Activated CD8-positive, alpha-beta T cell treated with anti-CD3 and anti-CD28 coated beads, Interleukin-2, amount 10 ng/mL, durations not matched to agents 7 days and 5 days (primary cell): ENCODE measurements at regions not wholly inside any gene's neighbourhood (a gene's known extent, or its start where the extent isn't known, plus 50 kb on each side); places are given as distances from the start of the nearest gene placed in this dataset.
"Not testable (repeated sequence)": the region's sequence is repeated elsewhere in the genome, so short reads cannot be mapped to it uniquely, and the experiment has no call there.

Source experiments
- ATAC-seq: fragments of 150-1000 bp; cut with Tn5 transposase; one replicate; pipeline ENCODE4 v1.10.0; 2021; ENCODE audit warnings: moderate library complexity
- CTCF ChIA-PET: fragments of 350-600 bp; sonication (Branson Sonifier 250); formaldehyde crosslinking; loops from one replicate; lab custom pipeline; 2021; ENCODE audit warnings: antibody characterized with exemption; lab: Charles Lee
- POLR2A ChIA-PET: fragments of 350-600 bp; sonication (Branson Sonifier 250); formaldehyde crosslinking; loops from one replicate; lab custom pipeline; 2021; ENCODE audit warnings: antibody characterized with exemption; lab: Charles Lee
- DNase-seq: peaks from one replicate; pipeline ENCODE4 v3.0.0-alpha.2; 2020
- H3K27ac Mint-ChIP-seq: one replicate; pipeline ENCODE4 v1.8.0; 2021; ENCODE audit warnings: mild to moderate bottlenecking, mixed read lengths
- H3K27me3 Mint-ChIP-seq: one replicate; pipeline ENCODE4 v1.8.0; 2021; ENCODE audit warnings: low read depth, mixed read lengths
- H3K36me3 Mint-ChIP-seq: one replicate; pipeline ENCODE4 v1.8.0; 2021; ENCODE audit warnings: low read depth, mixed read lengths
- H3K4me1 Mint-ChIP-seq: one replicate; pipeline ENCODE4 v1.8.0; 2021; ENCODE audit warnings: low read depth, mixed read lengths
- H3K4me3 Mint-ChIP-seq: one replicate; pipeline ENCODE4 v1.8.0; 2021; ENCODE audit warnings: mild to moderate bottlenecking, mixed read lengths
- H3K9me3 Mint-ChIP-seq: one replicate; pipeline ENCODE4 v1.8.0; 2022; ENCODE audit warnings: mixed read lengths; ENCODE audit not compliant: insufficient read depth

DNA sequence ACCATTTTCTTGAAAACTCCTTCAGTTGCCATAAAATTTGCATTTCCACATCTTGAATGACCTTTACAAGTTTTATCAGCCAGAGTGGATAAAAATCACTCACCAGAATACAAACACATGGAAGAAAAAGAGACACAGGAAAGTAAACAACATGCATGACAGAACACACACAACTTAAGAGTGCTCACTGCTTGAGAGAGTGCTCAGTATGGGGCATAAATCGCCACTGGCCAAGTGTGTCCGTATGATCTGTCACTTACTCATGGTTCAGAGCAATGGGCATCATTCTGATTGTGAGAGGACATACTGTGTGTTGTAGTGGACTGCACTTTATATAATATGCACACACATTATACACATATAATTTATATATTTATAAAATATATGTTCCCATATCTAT is 155.6 kb upstream of the NTRK2 start:
- Mint-ChIP-seq H3K27me3 (no peaks in the 10 kb centered on the region), H3K36me3 (no peaks in the 10 kb centered on the region), H3K4me1 (no peaks in the 10 kb centered on the region), H3K4me3 (no peak overlapping the region), H3K9me3 (no peaks in the 10 kb centered on the region), H3K27ac (no peak overlapping the region)
- ATAC-seq (no peak), DNase-seq (no peak)
- ChIA-PET POLR2A (no interaction called here), CTCF (no interaction called here)

DNA sequence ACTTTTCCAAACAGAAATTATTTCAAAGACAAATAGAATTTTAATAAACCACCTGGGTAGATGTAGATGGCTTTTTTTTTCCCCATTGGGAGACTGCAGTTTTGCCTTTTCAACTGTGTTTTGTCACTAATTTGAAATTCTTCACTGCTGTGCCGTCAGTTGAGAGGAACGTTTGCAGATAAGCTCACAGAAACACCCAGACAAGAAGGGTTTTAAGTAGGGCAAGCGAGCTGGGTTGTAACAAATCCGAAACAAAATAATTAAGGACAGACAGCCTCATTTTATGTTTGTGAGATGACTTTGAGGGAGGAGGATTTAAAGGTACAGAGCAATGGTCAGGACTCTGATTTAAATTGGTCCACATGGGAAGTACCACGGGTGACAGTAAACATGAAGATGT is 155.1 kb upstream of the NTRK2 start:
- Mint-ChIP-seq H3K36me3 (no peaks in the 10 kb centered on the region), H3K9me3 (no peaks in the 10 kb centered on the region), H3K4me1 (no peaks in the 10 kb centered on the region), H3K27ac (no peak overlapping the region), H3K4me3 (no peak overlapping the region), H3K27me3 (no peaks in the 10 kb centered on the region)
- ChIA-PET CTCF (no interaction called here), POLR2A (no interaction called here)
- DNase-seq (no peak), ATAC-seq (no peak)

GRCh38 chr9:84517026-84517425 is 152.5 kb upstream of the NTRK2 start:
- DNase-seq (no peak), ATAC-seq (no peak)
- H3K27ac Mint-ChIP-seq, result no peak overlapping the region
- CTCF ChIA-PET, result no interaction called here
- H3K4me1 Mint-ChIP-seq, result no peaks in the 10 kb centered on the region
- H3K4me3 Mint-ChIP-seq, result no peak overlapping the region
- no peaks in the 10 kb centered on the region for H3K36me3 Mint-ChIP-seq
- H3K9me3 Mint-ChIP-seq, result no peaks in the 10 kb centered on the region
- POLR2A ChIA-PET, result no interaction called here
- H3K27me3 Mint-ChIP-seq, result no peaks in the 10 kb centered on the region

GRCh38 chr9:84519413-84519812 is 150.1 kb upstream of the NTRK2 start:
- ATAC-seq, result no peak
- DNase-seq, result no peak
- no peak overlapping the region for H3K4me3 Mint-ChIP-seq
- H3K36me3 Mint-ChIP-seq, result no peaks in the 10 kb centered on the region
- H3K27ac Mint-ChIP-seq, result no peak overlapping the region
- no peaks in the 10 kb centered on the region for H3K4me1 Mint-ChIP-seq
- H3K27me3 Mint-ChIP-seq, result no peaks in the 10 kb centered on the region
- H3K9me3 Mint-ChIP-seq, result no peaks in the 10 kb centered on the region
- ChIA-PET POLR2A (no interaction called here), CTCF (no interaction called here)

GRCh38 chr9:84521208-84521607 is 148.3 kb upstream of the NTRK2 start:
- ATAC-seq, result no peak
- H3K9me3 Mint-ChIP-seq, result peaks cover 6% of the 10 kb centered on the region
- no peak overlapping the region for H3K27ac Mint-ChIP-seq
- H3K4me3 Mint-ChIP-seq, result no peak overlapping the region
- CTCF ChIA-PET, result no interaction called here
- H3K36me3 Mint-ChIP-seq, result no peaks in the 10 kb centered on the region
- POLR2A ChIA-PET, result no interaction called here
- no peaks in the 10 kb centered on the region for H3K27me3 Mint-ChIP-seq
- no peak for DNase-seq
- no peaks in the 10 kb centered on the region for H3K4me1 Mint-ChIP-seq

DNA sequence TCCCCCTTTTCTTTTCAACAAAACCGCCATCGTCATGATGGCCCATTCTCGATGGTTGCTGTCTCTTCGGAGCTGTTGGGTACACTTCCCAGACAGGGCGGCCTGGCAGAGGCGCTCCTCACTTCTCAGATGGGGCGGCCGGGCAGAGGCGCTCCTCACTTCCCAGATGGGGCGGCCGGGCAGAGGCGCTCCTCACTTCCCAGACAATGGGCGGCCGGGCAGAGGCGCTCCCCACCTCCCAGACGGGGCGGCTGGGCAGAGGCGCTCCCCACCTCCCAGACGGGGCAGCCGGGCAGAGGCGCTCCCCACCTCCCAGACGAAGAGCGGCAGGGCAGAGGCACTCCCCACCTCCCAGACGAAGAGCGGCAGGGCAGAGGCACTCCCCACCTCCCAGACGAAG is 143.3 kb upstream of the NTRK2 start:
- ATAC-seq, POLR2A ChIA-PET, H3K36me3 Mint-ChIP-seq, H3K4me3 Mint-ChIP-seq, H3K4me1 Mint-ChIP-seq, H3K27me3 Mint-ChIP-seq, DNase-seq, H3K27ac Mint-ChIP-seq, CTCF ChIA-PET: not testable (repeated sequence)
- H3K9me3 Mint-ChIP-seq, result peaks cover 19% of the 10 kb centered on the region

DNA sequence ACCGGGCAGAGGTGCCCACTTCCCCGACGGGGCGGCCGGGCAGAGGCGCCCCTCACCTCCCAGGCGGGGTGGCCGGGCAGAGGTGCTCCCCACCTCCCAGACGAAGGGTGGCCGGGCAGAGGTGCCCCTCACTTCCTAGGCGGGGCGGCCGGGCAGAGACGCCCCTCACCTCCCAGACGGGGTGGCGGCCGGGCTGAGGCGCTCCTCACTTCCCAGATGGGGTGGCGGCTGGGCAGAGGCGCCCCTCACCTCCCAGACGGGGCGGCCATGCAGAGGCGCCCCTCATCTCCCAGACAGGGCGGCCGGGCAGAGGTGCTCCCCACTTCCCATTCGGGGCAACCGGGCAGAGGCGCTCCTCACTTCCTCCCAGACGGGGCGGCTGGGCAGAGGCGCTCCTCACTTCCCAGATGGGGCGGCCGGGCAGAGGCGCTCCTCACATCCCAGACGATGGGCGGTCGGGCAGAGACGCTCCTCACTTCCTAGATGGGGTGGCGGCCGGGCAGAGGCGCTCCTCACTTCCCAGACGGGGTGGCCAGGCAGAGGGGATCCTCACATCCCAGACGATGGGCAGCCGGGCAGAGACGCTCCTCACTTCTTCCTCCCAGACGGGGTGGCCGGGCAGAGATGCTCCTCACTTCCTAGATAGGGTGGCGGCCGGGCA is 142.3 kb upstream of the NTRK2 start:
- POLR2A ChIA-PET, H3K27ac Mint-ChIP-seq, H3K4me3 Mint-ChIP-seq, CTCF ChIA-PET, ATAC-seq, H3K36me3 Mint-ChIP-seq, H3K27me3 Mint-ChIP-seq, H3K4me1 Mint-ChIP-seq, DNase-seq: not testable (repeated sequence)
- H3K9me3 Mint-ChIP-seq, result peaks cover 19% of the 10 kb centered on the region

DNA sequence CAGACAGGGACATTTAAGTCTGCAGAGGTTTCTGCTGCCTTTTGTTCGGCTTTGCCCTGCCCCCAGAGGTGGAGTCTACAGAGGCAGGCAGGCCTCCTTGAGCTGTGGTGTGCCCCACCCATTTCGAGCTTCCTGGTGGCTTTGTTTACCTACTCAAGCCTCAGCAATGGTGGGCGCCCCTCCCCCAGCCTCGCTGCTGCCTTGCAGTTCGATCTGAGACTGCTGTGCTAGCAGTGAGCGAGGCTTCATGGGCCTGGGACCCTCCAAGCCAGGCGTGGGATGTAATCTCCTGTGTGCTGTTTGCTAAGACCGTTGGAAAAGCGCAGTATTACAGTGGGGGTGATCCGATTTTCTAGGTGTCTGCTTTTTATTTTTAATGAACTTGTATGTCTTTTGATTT is 133.6 kb upstream of the NTRK2 start:
- ATAC-seq, H3K27me3 Mint-ChIP-seq, POLR2A ChIA-PET, H3K4me3 Mint-ChIP-seq, H3K9me3 Mint-ChIP-seq, H3K27ac Mint-ChIP-seq, DNase-seq, CTCF ChIA-PET, H3K4me1 Mint-ChIP-seq, H3K36me3 Mint-ChIP-seq: not testable (repeated sequence)

- CTCF ChIA-PET, result no interaction called here
- H3K4me1 Mint-ChIP-seq, result no peaks in the 10 kb centered on the region
- DNase-seq (no peak), ATAC-seq (no peak)
- H3K9me3 Mint-ChIP-seq, result peaks cover 5% of the 10 kb centered on the region
- POLR2A ChIA-PET, result no interaction called here
- H3K36me3 Mint-ChIP-seq, result no peaks in the 10 kb centered on the region
- no peak overlapping the region for H3K4me3 Mint-ChIP-seq
- no peak overlapping the region for H3K27ac Mint-ChIP-seq
- H3K27me3 Mint-ChIP-seq, result no peaks in the 10 kb centered on the region
These were observed 130.7 kb upstream of the NTRK2 start for GRCh38 chr9:84538879-84539278.

DNA sequence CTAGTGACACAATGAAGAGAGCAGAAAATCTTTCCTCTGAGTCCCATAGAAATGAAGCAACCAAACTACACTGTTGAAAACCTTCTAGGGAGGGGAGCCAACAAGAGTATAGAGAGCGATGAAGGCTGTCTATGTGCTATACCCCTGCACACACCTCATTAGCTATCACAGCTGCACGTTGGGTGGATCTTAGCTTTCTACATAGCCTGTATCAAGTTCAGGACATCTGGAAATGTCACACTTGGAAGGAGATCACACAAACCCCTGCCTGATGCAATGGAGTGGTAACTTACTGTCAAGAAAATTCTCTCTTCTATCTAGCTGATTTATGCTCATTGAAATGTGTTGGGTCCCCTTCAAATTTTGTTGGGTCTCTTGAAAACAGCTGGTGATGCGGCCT is 127.0 kb upstream of the NTRK2 start:
- no peaks in the 10 kb centered on the region for H3K4me1 Mint-ChIP-seq
- H3K4me3 Mint-ChIP-seq, result no peak overlapping the region

DNA sequence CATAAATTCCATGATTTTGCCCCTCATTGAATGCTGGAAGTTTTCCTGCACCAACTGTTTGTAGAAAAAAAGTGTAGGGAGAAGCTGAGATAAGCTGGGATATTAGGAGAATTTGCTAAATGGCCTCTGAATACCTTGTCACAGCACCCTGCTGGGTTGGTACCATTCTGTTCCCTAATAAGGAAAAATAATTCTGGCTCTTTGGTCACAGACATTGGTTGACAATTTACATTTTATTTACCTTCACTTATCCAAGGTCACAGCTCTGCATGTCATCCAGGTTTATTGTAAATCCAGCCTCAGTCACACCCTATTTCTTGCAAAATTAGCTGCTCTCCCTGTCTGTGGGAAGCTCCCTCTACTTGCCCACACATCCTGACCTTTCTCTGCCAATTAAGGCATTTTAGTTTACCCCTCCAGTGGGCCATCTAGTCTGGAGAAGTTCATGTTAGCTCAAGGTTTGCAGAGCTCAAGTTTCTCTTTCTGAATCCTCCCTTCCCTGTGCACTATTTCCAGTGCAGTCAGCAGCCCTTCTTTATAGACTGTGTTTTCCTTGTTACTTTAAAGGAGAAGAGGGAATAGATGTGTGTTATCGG is 115.4 kb upstream of the NTRK2 start:
- no peaks in the 10 kb centered on the region for H3K36me3 Mint-ChIP-seq
- H3K9me3 Mint-ChIP-seq, result no peaks in the 10 kb centered on the region
- ChIA-PET CTCF (no interaction called here), POLR2A (no interaction called here)
- DNase-seq, result no peak
- no peak for ATAC-seq
- H3K4me3 Mint-ChIP-seq, result no peak overlapping the region
- H3K27me3 Mint-ChIP-seq, result no peaks in the 10 kb centered on the region
- H3K27ac Mint-ChIP-seq, result no peak overlapping the region
- no peaks in the 10 kb centered on the region for H3K4me1 Mint-ChIP-seq

More for the DNA sequence above, 127.0 kb upstream of the NTRK2 start:
- Mint-ChIP-seq H3K36me3 (no peaks in the 10 kb centered on the region), H3K9me3 (no peaks in the 10 kb centered on the region), H3K27me3 (no peaks in the 10 kb centered on the region), H3K27ac (no peak overlapping the region)
- no peak for DNase-seq
- POLR2A ChIA-PET, result interaction anchor here (0.6 kb wide), 1 partner anchor 748 kb away, joined by 5 read pairs; no protein-coding TSS in a partner anchor
- CTCF ChIA-PET, result no interaction called here
- ATAC-seq, result no peak

GRCh38 chr9:84556556-84556955 is 113.0 kb upstream of the NTRK2 start:
- H3K27me3 Mint-ChIP-seq, result no peaks in the 10 kb centered on the region
- no peak for ATAC-seq

DNA sequence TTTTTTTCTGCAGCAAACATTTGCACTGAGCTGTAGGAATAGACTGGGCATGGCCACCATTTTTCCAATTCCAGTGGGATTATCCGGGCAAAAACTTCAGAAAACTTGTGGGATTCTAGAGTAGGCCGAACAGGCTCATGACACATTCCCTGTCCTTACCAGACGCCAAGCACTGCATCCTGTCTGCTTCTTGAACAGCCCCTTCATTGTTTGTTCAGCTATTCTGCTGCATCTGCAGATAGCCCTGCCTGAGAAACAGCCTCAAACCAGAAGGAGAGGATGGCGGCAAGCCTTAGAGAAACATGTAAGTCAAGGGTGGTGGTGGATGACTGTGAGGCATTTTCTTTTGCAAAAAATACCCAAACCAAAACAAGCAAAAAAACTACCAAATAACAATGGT is 111.8 kb upstream of the NTRK2 start:
- Mint-ChIP-seq H3K4me3 (no peak overlapping the region), H3K4me1 (no peaks in the 10 kb centered on the region), H3K27ac (no peak overlapping the region), H3K27me3 (peaks cover 3% of the 10 kb centered on the region), H3K9me3 (no peaks in the 10 kb centered on the region), H3K36me3 (no peaks in the 10 kb centered on the region)
- DNase-seq, result no peak
- CTCF ChIA-PET, result no interaction called here
- POLR2A ChIA-PET, result no interaction called here
- ATAC-seq, result no peak

More at GRCh38 chr9:84556556-84556955, 113.0 kb upstream of the NTRK2 start:
- H3K4me3 Mint-ChIP-seq, result no peak overlapping the region
- ChIA-PET POLR2A (no interaction called here), CTCF (no interaction called here)
- no peaks in the 10 kb centered on the region for H3K9me3 Mint-ChIP-seq
- H3K4me1 Mint-ChIP-seq, result no peaks in the 10 kb centered on the region
- no peak for DNase-seq
- no peaks in the 10 kb centered on the region for H3K36me3 Mint-ChIP-seq
- H3K27ac Mint-ChIP-seq, result no peak overlapping the region
